RWPE1 (cell line): ENCODE measurements at regions not wholly inside any gene's neighbourhood (a gene's known extent, or its start where the extent isn't known, plus 50 kb on each side); places are given as distances from the start of the nearest gene placed in this dataset.
"Not testable (repeated sequence)": the region's sequence is repeated elsewhere in the genome, so short reads cannot be mapped to it uniquely, and the experiment has no call there.

Experiments
- CTCF ChIA-PET: fragments of 350-600 bp; sonication (Branson Sonifier 250); formaldehyde crosslinking; extraction: SDS; loops from one replicate; lab custom pipeline; 2021; lab: Yijun Ruan, JAX
- POLR2A ChIA-PET: fragments of 400-600 bp; formaldehyde crosslinking; extraction: SDS; loops from one replicate; lab custom pipeline; 2020; ENCODE audit warnings: antibody characterized with exemption; ENCODE audit not compliant: low non-redundant PET; lab: Yijun Ruan, JAX
- DNase-seq: peaks from one replicate; pipeline ENCODE4 v3.0.0; 2012; ENCODE audit warnings: low spot score
- H3K27ac ChIP-seq: fragments of 450-650 bp; 2 replicates; pipeline ENCODE4 v1.5.1; 2017
- TF ChIP-seq, protein P1 (sequence below): fragments of 450-650 bp; conservative IDR thresholded peaks from 2 replicates; pipeline ENCODE4 v1.5.1; 2017; ENCODE audit warnings: low read depth, mild to moderate bottlenecking

- ChIA-PET POLR2A (no interaction called here), CTCF (no interaction called here)
- TF ChIP-seq, protein P1, sequence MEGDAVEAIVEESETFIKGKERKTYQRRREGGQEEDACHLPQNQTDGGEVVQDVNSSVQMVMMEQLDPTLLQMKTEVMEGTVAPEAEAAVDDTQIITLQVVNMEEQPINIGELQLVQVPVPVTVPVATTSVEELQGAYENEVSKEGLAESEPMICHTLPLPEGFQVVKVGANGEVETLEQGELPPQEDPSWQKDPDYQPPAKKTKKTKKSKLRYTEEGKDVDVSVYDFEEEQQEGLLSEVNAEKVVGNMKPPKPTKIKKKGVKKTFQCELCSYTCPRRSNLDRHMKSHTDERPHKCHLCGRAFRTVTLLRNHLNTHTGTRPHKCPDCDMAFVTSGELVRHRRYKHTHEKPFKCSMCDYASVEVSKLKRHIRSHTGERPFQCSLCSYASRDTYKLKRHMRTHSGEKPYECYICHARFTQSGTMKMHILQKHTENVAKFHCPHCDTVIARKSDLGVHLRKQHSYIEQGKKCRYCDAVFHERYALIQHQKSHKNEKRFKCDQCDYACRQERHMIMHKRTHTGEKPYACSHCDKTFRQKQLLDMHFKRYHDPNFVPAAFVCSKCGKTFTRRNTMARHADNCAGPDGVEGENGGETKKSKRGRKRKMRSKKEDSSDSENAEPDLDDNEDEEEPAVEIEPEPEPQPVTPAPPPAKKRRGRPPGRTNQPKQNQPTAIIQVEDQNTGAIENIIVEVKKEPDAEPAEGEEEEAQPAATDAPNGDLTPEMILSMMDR, result no peak
- no peak overlapping the region for H3K27ac ChIP-seq
- no peak for DNase-seq
Observed at GRCh38 chr7:53340220-53340619, 304.8 kb downstream of the POM121L12 start.

DNA sequence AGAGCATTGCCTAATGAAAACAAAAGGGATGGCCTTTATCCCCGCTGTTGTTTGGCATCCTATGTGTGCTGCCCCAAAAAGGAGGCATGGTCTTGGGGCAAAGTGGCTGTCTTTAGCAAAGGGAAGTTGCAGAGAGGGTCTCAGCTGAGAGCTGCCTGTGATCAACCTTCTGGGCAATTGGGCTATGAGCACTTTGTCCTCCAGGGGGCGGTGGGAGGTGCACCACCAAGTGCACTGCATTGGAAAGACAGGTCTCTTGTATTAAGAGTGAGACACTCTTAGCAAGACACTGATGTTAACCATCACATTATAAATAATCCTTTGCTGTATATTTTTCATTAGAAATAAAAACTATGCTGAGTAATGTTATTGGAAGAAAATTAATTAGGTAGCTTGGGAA is 314.8 kb downstream of the POM121L12 start:
- TF ChIP-seq, protein P1, result peak; percentile 43
- peak; percentile 1 for DNase-seq
- H3K27ac ChIP-seq, result no peak overlapping the region
- CTCF ChIA-PET, result interaction anchor here (0.6 to 0.7 kb wide), 2 partner anchors 18 to 253 kb away, joined by 3 read pairs; no protein-coding TSS in a partner anchor
- POLR2A ChIA-PET, result no interaction called here

DNA sequence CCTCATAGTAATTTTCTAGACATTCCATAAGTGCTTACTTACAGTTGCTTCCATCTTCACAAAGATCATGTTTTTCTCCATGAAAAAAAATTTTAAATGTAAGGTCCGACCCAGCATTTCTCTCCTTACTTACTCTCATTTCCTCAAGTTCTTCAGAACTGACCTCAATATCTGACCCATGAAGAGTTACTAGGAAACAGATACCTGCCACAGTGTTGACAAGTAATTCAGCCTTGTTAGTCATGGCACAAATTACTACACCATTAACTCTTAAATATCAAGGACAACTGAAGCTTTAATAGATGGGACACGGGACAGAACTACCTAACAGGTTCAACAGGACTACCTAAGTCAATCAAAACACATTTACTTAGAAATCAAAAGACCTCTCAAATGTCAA is 316.2 kb downstream of the POM121L12 start:
- ChIA-PET CTCF (no interaction called here), POLR2A (no interaction called here)
- no peak overlapping the region for H3K27ac ChIP-seq
- DNase-seq, result no peak
- TF ChIP-seq, protein P1, result no peak

DNA sequence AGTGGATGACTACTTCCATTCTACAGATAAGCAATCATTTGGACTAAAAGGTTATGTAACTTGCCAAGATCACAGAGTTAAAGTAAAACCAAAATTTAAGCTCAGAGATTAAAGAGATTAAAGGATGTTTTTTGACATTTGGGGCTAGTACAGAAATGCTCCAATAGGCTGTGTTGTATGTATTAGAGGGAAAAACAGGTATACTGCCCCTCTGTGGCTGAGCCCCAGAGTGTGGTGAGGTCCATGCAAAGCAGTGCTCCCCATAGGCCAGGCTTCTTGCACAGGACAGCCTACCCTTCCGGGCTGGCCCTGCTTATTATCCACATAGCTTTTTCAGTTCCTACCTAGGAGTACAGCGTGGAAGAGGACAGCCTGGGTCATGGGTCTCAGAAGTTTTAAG is 322.8 kb downstream of the POM121L12 start:
- TF ChIP-seq, protein P1, result no peak
- no peak for DNase-seq
- POLR2A ChIA-PET, result no interaction called here
- no peak overlapping the region for H3K27ac ChIP-seq
- CTCF ChIA-PET, result no interaction called here

- TF ChIP-seq, protein P1, result no peak
- ChIA-PET POLR2A (no interaction called here), CTCF (no interaction called here)
- DNase-seq, result peak; percentile 21
- no peak overlapping the region for H3K27ac ChIP-seq
Observed at GRCh38 chr7:53383131-53383530, 347.7 kb downstream of the POM121L12 start.

- DNase-seq, CTCF ChIA-PET, H3K27ac ChIP-seq, POLR2A ChIA-PET: not testable (repeated sequence)
Observed at GRCh38 chr7:53385239-53385638, 349.8 kb downstream of the POM121L12 start.

DNA sequence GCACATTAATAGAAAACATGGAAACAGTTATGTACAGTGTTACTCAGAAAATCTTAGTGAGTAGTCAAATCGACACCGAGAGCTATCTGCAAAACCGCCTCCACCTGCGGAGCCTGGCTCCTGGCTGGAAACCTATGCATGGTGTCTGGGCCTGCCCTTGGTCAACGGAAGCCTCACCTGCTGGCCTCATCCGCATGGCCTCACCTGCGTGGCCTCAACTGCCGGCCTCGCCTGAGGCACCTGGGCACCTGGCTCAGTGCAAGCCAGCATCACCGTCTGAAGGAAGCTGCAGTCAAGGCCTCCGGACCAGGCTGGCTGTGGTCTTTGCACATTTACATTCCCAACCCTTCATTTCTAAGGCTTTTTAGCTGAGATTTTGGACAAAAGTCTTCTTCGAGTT is 352.1 kb downstream of the POM121L12 start:
- TF ChIP-seq, protein P1, result no peak
- POLR2A ChIA-PET, result no interaction called here

More for the DNA sequence above, 352.1 kb downstream of the POM121L12 start:
- no peak for DNase-seq
- no peak overlapping the region for H3K27ac ChIP-seq
- CTCF ChIA-PET, result interaction anchor here (0.7 kb wide), 1 partner anchor 69 kb away, joined by 3 read pairs; no protein-coding TSS in a partner anchor
